Esophagus squamous epithelium (tissue), 5 donors: ENCODE measurements at regions not wholly inside any gene's neighbourhood (a gene's known extent, or its start where the extent isn't known, plus 50 kb on each side); places are given as distances from the start of the nearest gene placed in this dataset.
A peak's percentile ranks its signal among the peaks of the same experiment; 100 is the strongest.
"Not testable (repeated sequence)": the region's sequence is repeated elsewhere in the genome, so short reads cannot be mapped to it uniquely, and the experiment has no call there.

Experiments used
- DNase-seq: peaks from one replicate; lab custom pipeline; 2025; lab: John Stamatoyannopoulos, UW
- H3K27ac ChIP-seq, 4 donors: fragments of 200-600 bp; sonication (generic); one replicate each; pipeline ENCODE4 v1.5.1; 2016 to 2019; ENCODE audit warnings: mild to moderate bottlenecking in 1 of 4
- H3K27me3 ChIP-seq, 4 donors: fragments of 200-600 bp; sonication (generic); 1 replicate in 3 of 4; 2 replicates in 1 of 4; pipeline versions ENCODE4 v1.5.1 to v1.6.0; 2017 to 2021; ENCODE audit warnings: antibody characterized with exemption in 1 of 4
- H3K36me3 ChIP-seq, 3 donors: fragments of 200-600 bp; sonication (generic); one replicate each; pipeline ENCODE4 v1.5.1; 2016 to 2019
- H3K4me1 ChIP-seq, 3 donors: fragments of 200-600 bp; sonication (generic); one replicate each; pipeline ENCODE4 v1.5.1; 2017 to 2019
- H3K4me3 ChIP-seq, 4 donors: fragments of 200-600 bp; sonication (generic); 1 replicate in 3 of 4; 2 replicates in 1 of 4; pipeline ENCODE4 v1.5.1; 2016 to 2019; ENCODE audit warnings: mild to moderate bottlenecking in 2 of 4, moderate library complexity in 1 of 4
- H3K9me3 ChIP-seq, 3 donors: fragments of 200-600 bp; sonication (generic); one replicate each; pipeline ENCODE4 v1.5.1; 2016 to 2019
- WGBS, 2 donors: methylation state at CpG; one replicate each; pipeline ENCODE4 v1.1.5; 2018; 5-methylcytosine and 5-hydroxymethylcytosine counted together
- intact Hi-C: fragments of 100-400 bp; cut with DNase I; formaldehyde crosslinking; loops from one replicate; pipeline ENCODE4 v1.15.0; 2022
- donor health status: DM: yes; HTN: yes; CAD: no.

GRCh38 chr16:88159897-88160335 is 208.7 kb downstream of the BANP start:
- 67% methylated on average over 1 of the region's 8 CpGs; no CpG with 5 or more reads in 1 of the 2 donors for WGBS, 2 donors
- H3K36me3 ChIP-seq, H3K4me3 ChIP-seq, H3K4me1 ChIP-seq, DNase-seq, H3K27me3 ChIP-seq, intact Hi-C loops, H3K27ac ChIP-seq, H3K9me3 ChIP-seq: not testable (repeated sequence)

DNA sequence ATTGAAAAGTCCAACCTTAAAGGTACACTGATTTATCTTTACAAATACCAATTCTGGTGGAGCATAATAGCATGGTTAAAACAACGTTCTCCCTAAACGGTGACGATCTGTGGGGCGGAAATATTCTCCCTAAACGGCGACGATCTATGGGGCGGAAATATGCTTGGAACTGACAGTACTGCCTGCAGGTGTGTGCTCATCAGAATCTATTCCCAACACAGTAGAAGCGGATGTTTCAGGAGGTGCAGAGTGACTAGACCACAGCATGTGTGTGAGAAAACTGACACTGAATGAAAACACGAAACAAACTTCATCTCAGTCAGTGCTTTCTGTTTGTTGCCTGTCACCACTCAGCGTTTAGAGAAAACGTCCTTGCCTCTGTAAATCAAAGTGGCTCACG is 210.0 kb downstream of the BANP start:
- H3K9me3 ChIP-seq, intact Hi-C loops, H3K27me3 ChIP-seq, H3K4me3 ChIP-seq, DNase-seq, H3K36me3 ChIP-seq, H3K27ac ChIP-seq, H3K4me1 ChIP-seq: not testable (repeated sequence)
- 67 to 78% methylated on average over 13 of the region's 13 CpGs for WGBS, 2 donors

DNA sequence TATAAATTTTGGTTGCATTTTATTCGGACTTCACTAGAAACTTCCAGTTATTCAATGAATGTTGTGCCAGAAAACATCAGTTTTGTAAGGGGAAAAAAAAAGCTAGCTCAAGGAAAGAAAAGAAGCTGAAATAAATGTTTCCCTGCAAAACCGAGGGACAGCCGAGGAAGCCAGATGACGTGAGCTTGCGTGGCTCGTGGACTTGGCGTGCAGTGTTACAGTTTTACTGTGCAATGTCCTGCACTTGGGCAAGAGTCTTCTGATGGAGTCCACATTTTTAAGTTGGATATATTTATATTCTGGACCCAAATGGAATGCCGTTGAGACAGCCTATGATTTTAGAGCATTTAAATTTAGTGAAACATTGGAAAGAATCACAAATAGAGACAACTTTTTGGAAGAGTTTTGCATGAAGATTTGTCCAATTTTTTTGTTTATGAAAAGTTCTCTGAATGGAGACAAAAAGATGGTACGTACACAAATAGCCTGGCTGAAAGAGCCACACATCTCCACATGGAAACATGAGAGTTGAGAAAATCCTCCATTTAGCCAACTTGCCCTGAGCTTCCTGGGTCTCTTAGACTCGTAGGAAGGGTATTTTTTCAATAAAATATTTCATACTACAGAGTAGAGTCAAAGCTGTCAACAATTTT is 210.5 kb downstream of the BANP start:
- WGBS, 2 donors = 60 to 71% methylated on average over 9 to 10 of the region's 10 CpGs
- H3K36me3 ChIP-seq, H3K27me3 ChIP-seq, intact Hi-C loops, H3K4me1 ChIP-seq, H3K9me3 ChIP-seq, H3K27ac ChIP-seq, DNase-seq, H3K4me3 ChIP-seq: not testable (repeated sequence)

GRCh38 chr16:88162778-88163177 is 211.5 kb downstream of the BANP start:
- peaks cover 0 to 16% (median 0%) of the 10 kb centered on the region in 3 donors for H3K4me1 ChIP-seq
- H3K27me3 ChIP-seq = peaks cover 0 to 10% (median 0%) of the 10 kb centered on the region in 4 donors
- H3K9me3 ChIP-seq, H3K36me3 ChIP-seq, H3K4me3 ChIP-seq, H3K27ac ChIP-seq, DNase-seq, intact Hi-C loops: not testable (repeated sequence)
- WGBS, 2 donors = 75 to 77% methylated on average over 1 of the region's 2 CpGs

DNA sequence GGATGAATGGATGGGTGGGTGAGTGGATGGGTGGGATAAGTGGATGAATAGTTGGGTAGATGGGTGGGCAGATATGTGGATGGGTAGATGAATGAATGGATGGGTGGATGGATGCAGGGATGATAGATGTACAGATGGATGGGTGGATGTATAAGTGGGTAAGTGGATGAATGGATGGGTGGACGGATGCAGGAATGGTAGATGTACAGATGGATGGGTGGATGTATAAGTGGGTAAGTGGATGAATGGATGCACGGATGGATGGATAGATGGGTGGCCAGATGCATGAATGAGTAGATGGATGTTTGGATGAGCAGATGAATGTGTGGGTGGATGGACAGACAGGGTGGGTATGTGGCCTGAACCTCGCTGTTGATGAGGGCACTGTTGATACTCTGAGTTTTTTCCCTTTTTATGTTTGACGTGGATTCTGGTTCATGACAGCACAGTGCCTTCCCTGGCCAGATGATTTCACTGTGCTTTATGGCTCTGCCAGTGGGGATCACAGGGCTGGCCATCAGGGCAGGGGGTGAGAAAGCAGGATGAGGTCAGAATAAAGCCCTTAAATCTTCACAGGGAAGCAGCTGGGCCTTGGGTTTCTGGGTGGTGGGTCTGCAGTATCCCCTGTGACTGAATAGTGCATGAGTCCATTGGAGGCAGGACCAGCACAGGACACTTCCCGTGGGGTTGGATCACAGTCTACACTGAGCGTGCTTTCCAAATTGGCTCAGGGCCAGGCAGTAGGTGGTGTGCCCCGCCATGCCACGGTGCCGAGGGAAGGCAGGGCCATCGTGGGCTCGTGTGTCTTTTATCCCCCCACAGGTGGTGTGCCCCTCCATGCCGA is 213.2 kb downstream of the BANP start:
- intact Hi-C loops, H3K4me3 ChIP-seq, H3K9me3 ChIP-seq, H3K36me3 ChIP-seq, H3K27ac ChIP-seq, DNase-seq: not testable (repeated sequence)
- H3K27me3 ChIP-seq = peaks cover 0 to 14% (median 0%) of the 10 kb centered on the region in 4 donors
- H3K4me1 ChIP-seq = peaks cover 0 to 31% (median 0%) of the 10 kb centered on the region in 3 donors
- WGBS, 2 donors = 61 to 63% methylated on average over 5 to 6 of the region's 12 CpGs

GRCh38 chr16:88165040-88165544 is 213.9 kb downstream of the BANP start:
- H3K9me3 ChIP-seq, H3K4me3 ChIP-seq, intact Hi-C loops, H3K36me3 ChIP-seq, DNase-seq: not testable (repeated sequence)
- 75 to 79% methylated on average over 1 to 8 of the region's 9 CpGs for WGBS, 2 donors
- Histone ChIP-seq H3K27ac (peak overlapping the region in 1 of 4 donors; percentile 59), H3K27me3 (peaks cover 0 to 18% (median 0%) of the 10 kb centered on the region in 4 donors), H3K4me1 (peaks cover 0 to 35% (median 0%) of the 10 kb centered on the region in 3 donors)

DNA sequence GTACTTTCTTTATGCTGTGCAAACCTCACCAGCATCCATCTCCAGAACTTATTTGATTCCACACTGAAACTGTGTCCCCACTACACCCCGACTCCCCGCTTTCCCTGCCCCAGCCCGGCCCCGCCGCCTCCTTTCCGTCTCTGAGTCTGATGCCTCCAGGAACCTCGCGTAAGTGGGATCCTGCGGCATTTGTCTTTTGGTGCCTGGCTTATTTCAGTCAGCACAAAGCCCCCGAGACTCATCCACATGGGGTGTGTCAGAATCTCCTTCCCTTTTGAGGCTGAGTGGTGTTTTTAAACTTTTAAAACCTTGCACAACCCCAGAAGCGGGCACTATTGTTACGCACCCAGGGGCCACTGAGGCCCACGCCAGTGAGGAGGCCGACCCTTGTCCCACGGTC is 214.4 kb downstream of the BANP start:
- H3K9me3 ChIP-seq, DNase-seq, H3K4me3 ChIP-seq, intact Hi-C loops, H3K36me3 ChIP-seq: not testable (repeated sequence)
- H3K27ac ChIP-seq = peak overlapping the region in 2 of 4 donors; percentile 49 to 59
- peaks cover 0 to 24% (median 0%) of the 10 kb centered on the region in 4 donors for H3K27me3 ChIP-seq
- peaks cover 0 to 41% (median 0%) of the 10 kb centered on the region in 3 donors for H3K4me1 ChIP-seq
- 65 to 76% methylated on average over 10 to 14 of the region's 15 CpGs for WGBS, 2 donors

DNA sequence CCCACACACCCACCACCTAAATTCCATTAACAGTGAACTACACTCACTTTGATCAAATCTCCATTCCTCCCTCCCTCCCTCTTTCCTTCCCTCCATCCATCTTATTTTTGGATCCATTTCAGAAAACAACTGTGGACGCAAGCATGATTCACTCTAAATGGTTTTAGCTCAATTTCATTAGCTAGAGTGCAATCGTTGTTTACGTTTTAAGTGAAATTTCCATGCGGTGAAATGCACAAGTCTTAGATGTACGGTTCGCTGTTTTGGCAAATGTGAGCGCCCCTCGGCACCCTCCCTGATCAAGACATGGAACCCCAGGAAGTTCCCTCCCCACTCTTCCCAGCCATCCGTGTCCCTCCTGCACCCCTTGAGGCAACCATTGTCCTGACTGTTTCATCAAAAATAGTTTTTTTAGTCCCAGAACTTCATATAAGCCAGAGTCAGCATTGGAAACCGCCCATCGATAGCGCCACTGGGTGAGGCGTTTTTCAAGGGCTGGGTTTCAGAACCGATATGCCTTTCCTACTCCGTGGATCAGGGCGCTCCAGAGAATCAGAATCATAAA is 215.1 kb downstream of the BANP start:
- Histone ChIP-seq H3K4me1 (peaks cover 0 to 45% (median 0%) of the 10 kb centered on the region in 3 donors), H3K27me3 (peaks cover 0 to 28% (median 0%) of the 10 kb centered on the region in 4 donors), H3K27ac (peak overlapping the region in 2 of 4 donors; percentile 49 to 59)
- H3K9me3 ChIP-seq, H3K4me3 ChIP-seq, DNase-seq, intact Hi-C loops, H3K36me3 ChIP-seq: not testable (repeated sequence)
- 25 to 41% methylated on average over 7 to 14 of the region's 16 CpGs for whole genome bisulfite sequencing, 2 donors

- intact Hi-C loops, H3K36me3 ChIP-seq, H3K4me3 ChIP-seq, H3K9me3 ChIP-seq, DNase-seq: not testable (repeated sequence)
- WGBS, 2 donors = 19 to 20% methylated on average over 14 to 17 of the region's 22 CpGs
- peaks cover 0 to 31% (median 0%) of the 10 kb centered on the region in 4 donors for H3K27me3 ChIP-seq
- peaks cover 0 to 45% (median 0%) of the 10 kb centered on the region in 3 donors for H3K4me1 ChIP-seq
- peak overlapping the region in 2 of 4 donors; percentile 48 to 67 for H3K27ac ChIP-seq
Measured at GRCh38 chr16:88167798-88168556, 214.8 kb upstream of the ZNF469 start.

- peaks cover 0 to 45% (median 0%) of the 10 kb centered on the region in 3 donors for H3K4me1 ChIP-seq
- H3K36me3 ChIP-seq, H3K9me3 ChIP-seq, intact Hi-C loops, H3K4me3 ChIP-seq, DNase-seq: not testable (repeated sequence)
- WGBS, 2 donors = 30 to 67% methylated on average over 2 to 5 of the region's 6 CpGs
- H3K27ac ChIP-seq = peak overlapping the region in 1 of 4 donors; percentile 36
- H3K27me3 ChIP-seq = peaks cover 0 to 31% (median 0%) of the 10 kb centered on the region in 4 donors
Measured at GRCh38 chr16:88168557-88168949, 214.2 kb upstream of the ZNF469 start.

GRCh38 chr16:88169136-88169830 is 213.5 kb upstream of the ZNF469 start:
- H3K4me1 ChIP-seq = peaks cover 0 to 45% (median 0%) of the 10 kb centered on the region in 3 donors
- H3K4me3 ChIP-seq, H3K36me3 ChIP-seq, H3K9me3 ChIP-seq, intact Hi-C loops, DNase-seq: not testable (repeated sequence)
- peaks cover 0 to 31% (median 0%) of the 10 kb centered on the region in 4 donors for H3K27me3 ChIP-seq
- WGBS, 2 donors = 80 to 81% methylated on average over 15 to 21 of the region's 26 CpGs
- peak overlapping the region in 1 of 4 donors; percentile 36 for H3K27ac ChIP-seq
